ENCODE measurements at regions not wholly inside any gene's neighbourhood (a gene's known extent, or its start where the extent isn't known, plus 50 kb on each side); places are given as distances from the start of the nearest gene placed in this dataset.

- intact Hi-C loops (cut with DNase I): no loop called here
- Histone ChIP-seq H3K36me3 (no peaks in the 10 kb centered on the region), H3K4me3 (no peak overlapping the region), H3K9me3 (no peaks in the 10 kb centered on the region), H3K27ac (no peak overlapping the region), H3K4me1 (peaks cover 23% of the 10 kb centered on the region), H3K27me3 (no peaks in the 10 kb centered on the region)
- no peak for TF ChIP-seq CTCF (IDR thresholded peaks at IDR 0.05)
- DNase-seq (no peak), ATAC-seq (no peak)
These were observed 52.3 kb upstream of the SLC4A7 start for GRCh38 chr3:27536491-27536890.

GRCh38 chr3:27535809-27536392 lies 51.7 kb upstream of the SLC4A7 start:
- no peak for ATAC-seq

GRCh38 chr3:27533718-27534573 lies 49.8 kb upstream of the SLC4A7 start:
- intact Hi-C loops (cut with DNase I): no loop called here
- Histone ChIP-seq H3K9me3 (no peaks in the 10 kb centered on the region), H3K27ac (peak overlapping the region; percentile 4), H3K27me3 (no peaks in the 10 kb centered on the region), H3K4me1 (peaks cover 23% of the 10 kb centered on the region), H3K36me3 (no peaks in the 10 kb centered on the region), H3K4me3 (no peak overlapping the region)
- peak; percentile 16 for TF ChIP-seq CTCF (IDR thresholded peaks at IDR 0.05)
- peak; percentile 72 for ATAC-seq
- no peak for DNase-seq

More at GRCh38 chr3:27535809-27536392, 51.7 kb upstream of the SLC4A7 start:
- Histone ChIP-seq H3K27ac (no peak overlapping the region), H3K4me1 (peaks cover 23% of the 10 kb centered on the region), H3K4me3 (no peak overlapping the region), H3K36me3 (no peaks in the 10 kb centered on the region), H3K9me3 (no peaks in the 10 kb centered on the region), H3K27me3 (no peaks in the 10 kb centered on the region)
- no peak for DNase-seq
- intact Hi-C loops (cut with DNase I): no loop called here
- no peak for TF ChIP-seq CTCF (IDR thresholded peaks at IDR 0.05)
